Small intestine (tissue), 7 donors: ENCODE measurements at regions not wholly inside any gene's neighbourhood (a gene's known extent, or its start where the extent isn't known, plus 50 kb on each side); places are given as distances from the start of the nearest gene placed in this dataset.

Experiments
- DNase-seq, 2 donors: peaks; one replicate each; pipeline versions ENCODE4 v3.0.0 to v3.0.0-alpha.2; 2013
- FAIRE-seq: peaks from 2 replicates; lab custom pipeline; 2012; peaks lifted over from hg19 to GRCh38; lab: Jason Lieb, UNC
- H3K27ac ChIP-seq, 3 donors: one replicate each; pipeline ENCODE4 v1.5.1; 2013; ENCODE audit warnings: low read length in 2 of 3, mild to moderate bottlenecking in 2 of 3, control low read depth in 1 of 3, inconsistent platforms in 1 of 3, low read depth in 1 of 3, moderate library complexity in 1 of 3
- H3K27me3 ChIP-seq, 3 donors: one replicate each; pipeline ENCODE4 v1.6.1; 2013; ENCODE audit warnings: low read length in 3 of 3, inconsistent platforms in 1 of 3; ENCODE audit not compliant: control insufficient read depth in 3 of 3, insufficient read depth in 3 of 3
- H3K36me3 ChIP-seq, 3 donors: one replicate each; pipeline ENCODE4 v1.6.1; 2013; ENCODE audit warnings: low read length in 3 of 3, inconsistent platforms in 1 of 3, low read depth in 1 of 3, mild to moderate bottlenecking in 1 of 3, moderate library complexity in 1 of 3; ENCODE audit not compliant: control insufficient read depth in 3 of 3, insufficient read depth in 2 of 3
- H3K4me1 ChIP-seq, 3 donors: one replicate each; pipeline ENCODE4 v1.6.1; 2013; ENCODE audit warnings: low read length in 2 of 3, inconsistent platforms in 1 of 3, low read depth in 1 of 3, mild to moderate bottlenecking in 1 of 3, moderate library complexity in 1 of 3; ENCODE audit not compliant: control insufficient read depth in 3 of 3, insufficient read depth in 2 of 3
- H3K4me3 ChIP-seq, 3 donors: one replicate each; pipeline ENCODE4 v1.5.1; 2013; ENCODE audit warnings: low read length in 3 of 3, control low read depth in 1 of 3, inconsistent platforms in 1 of 3, low read depth in 1 of 3, mild to moderate bottlenecking in 1 of 3, moderate library complexity in 1 of 3
- H3K9me3 ChIP-seq, 2 donors: one replicate each; pipeline ENCODE4 v1.6.1; 2013; ENCODE audit warnings: low read depth in 1 of 2, low read length in 1 of 2; ENCODE audit not compliant: control insufficient read depth in 2 of 2, insufficient read depth in 1 of 2
- WGBS, 3 donors: extraction: QIAGEN DNeasy Blood & Tissue Kit; methylation state at CpG; one replicate each; pipeline ENCODE4 v1.1.7; 2013; 5-methylcytosine and 5-hydroxymethylcytosine counted together
- donor health status: healthy with polysubstance abuse.
- donor health status: control.
- donor health status: control.
- donor health status: Bipolar disorder and iron deficiency.
- donor health status: healthy.

DNA sequence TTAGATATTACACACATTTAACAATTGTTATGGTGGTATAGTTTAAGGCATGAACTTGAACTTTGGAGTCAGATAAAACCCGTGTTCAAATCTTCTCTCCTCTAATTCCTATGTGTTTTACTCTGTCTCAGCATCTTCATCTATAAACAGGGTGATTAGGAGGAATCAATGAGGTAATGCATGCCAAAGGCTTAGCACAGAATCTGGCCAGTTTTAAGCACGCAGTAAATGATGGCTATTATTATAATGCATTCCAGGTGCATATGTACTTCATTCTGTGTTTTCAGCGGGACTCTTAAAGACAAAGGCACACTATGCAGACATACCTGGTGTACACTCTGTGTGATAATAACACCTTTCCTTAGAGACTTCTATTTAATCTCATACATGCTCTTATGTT is 88.0 kb upstream of the FRY start:
- Histone ChIP-seq H3K4me3 (no peak overlapping the region), H3K36me3 (no peaks in the 10 kb centered on the region), H3K27ac (no peak overlapping the region), H3K27me3 (no peaks in the 10 kb centered on the region), H3K4me1 (peaks cover 0 to 3% (median 0%) of the 10 kb centered on the region in 3 donors), H3K9me3 (no peaks in the 10 kb centered on the region)
- DNase-seq: no peak
- no peak for FAIRE-seq
- WGBS, 3 donors: 25 to 65% (median 47%) methylated on average over 3 of the region's 3 CpGs

DNA sequence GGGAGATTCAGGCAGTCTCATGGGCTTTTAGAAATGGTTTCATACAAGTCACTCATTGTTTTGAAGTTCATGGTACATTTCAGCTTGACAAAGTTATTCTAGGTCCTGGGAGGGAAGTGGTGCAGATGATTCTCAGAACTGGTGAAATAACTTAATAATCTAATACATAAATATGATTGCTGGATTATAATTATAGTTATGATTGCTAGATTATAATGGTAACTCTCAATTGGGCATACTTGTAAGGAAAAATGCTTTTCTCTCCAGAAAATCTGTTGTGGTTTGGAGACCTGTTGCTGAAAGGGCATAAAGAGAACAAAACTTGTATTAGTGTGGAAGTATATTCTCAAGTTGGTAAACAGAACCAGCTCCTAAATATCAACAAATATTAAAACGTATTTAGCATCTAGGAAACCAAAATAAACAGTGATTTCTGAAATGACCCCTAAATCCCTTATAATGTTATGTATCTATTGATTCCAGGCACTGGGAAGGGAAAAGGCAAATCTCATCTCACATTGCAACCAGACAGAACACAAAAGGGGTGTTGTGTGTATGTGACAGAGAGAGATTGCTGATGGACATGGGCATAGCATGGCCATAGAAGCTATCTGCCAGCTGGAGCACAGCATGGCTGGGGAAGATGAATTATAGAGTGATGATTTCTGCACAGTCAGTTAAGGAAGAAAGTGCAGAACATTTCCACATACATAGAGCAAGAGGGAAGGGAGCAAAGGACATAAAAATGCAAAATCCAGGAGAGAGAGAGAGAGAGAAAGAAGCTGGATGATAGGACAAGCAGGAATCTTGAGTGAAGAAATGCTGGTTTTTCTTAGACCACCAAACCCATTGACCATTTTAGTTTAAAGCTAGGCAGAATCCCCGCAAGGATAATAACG is 87.1 kb upstream of the FRY start:
- H3K27me3 ChIP-seq: no peaks in the 10 kb centered on the region
- H3K4me3 ChIP-seq: no peak overlapping the region
- H3K4me1 ChIP-seq: peaks cover 0 to 3% (median 0%) of the 10 kb centered on the region in 3 donors
- no peaks in the 10 kb centered on the region for H3K9me3 ChIP-seq
- 69 to 73% (median 70%) methylated on average over 3 of the region's 3 CpGs for WGBS, 3 donors
- FAIRE-seq (no peak), DNase-seq (no peak)
- no peaks in the 10 kb centered on the region for H3K36me3 ChIP-seq
- H3K27ac ChIP-seq: no peak overlapping the region

DNA sequence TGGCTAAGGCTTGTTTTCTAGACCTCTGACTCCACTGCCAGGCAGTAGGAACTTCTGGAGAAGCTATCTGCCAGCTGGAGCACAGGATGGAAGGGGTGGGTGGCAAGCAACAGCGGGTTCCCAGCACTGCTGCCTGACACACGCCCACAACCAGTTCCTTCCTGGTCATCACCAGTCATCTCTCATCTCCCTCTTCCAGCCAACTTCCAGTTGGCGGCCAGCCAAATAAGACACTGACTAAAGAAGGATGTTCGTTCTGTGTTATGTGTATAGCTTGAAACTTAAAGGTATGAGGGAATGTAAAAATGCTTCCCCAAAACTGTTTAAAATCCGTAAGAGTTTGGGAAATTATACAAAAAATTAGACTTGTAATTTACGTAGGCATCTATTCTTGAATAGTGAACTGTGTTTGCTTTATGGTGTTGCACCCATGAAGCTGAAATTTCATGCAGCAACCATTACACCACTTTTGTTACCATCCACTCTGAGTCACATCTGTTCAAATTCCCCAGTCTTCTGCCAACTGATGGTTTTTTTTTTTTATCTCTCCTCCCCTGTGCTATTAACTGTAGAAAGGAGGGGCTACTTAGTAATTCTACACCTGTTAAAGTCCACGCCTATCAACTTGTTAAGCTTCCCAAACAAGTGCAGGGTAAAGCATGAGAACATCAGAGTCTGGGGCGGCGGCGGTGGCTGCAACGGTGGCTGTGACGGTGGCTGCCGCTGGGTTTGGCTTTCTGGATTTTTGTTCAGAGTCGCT is 86.2 kb upstream of the FRY start:
- H3K27me3 ChIP-seq: no peaks in the 10 kb centered on the region
- FAIRE-seq (no peak), DNase-seq (peak; percentile 55 to 76)
- WGBS, 3 donors: 19 to 46% (median 26%) methylated on average over 14 of the region's 14 CpGs
- no peaks in the 10 kb centered on the region for H3K36me3 ChIP-seq
- no peaks in the 10 kb centered on the region for H3K9me3 ChIP-seq
- H3K4me1 ChIP-seq: peaks cover 0 to 3% (median 0%) of the 10 kb centered on the region in 3 donors
- no peak overlapping the region for H3K27ac ChIP-seq
- no peak overlapping the region for H3K4me3 ChIP-seq

DNA sequence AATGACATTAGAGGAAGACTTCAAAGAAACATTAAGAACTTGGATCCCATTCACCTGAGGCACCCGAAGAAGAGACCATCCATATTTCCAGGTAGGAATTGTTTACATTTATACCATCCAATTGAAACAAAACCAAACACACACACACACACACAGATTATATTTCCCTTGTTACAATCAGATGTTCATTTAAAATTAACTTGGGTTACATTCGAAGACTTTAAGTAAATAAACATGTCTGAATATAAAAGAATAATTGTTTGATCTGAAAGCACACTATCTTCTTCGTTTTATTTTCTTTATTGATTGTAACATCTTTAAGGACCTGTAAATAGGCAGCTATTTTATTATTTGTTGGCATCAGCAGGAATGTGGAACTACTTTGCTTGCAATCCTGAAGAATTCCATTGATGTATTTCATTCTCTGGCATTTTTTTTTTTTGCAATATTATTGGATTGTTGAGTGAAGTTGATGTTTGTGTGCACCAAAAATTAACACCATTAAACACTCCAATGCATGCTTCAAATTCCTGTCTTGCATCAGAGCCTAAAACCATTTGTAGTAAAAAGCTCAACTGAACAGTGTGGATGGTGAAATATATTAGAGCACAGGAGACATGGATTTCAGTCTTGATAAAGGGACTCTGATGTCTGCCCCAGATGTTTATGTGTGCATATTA is 85.3 kb upstream of the FRY start:
- Histone ChIP-seq H3K9me3 (no peaks in the 10 kb centered on the region), H3K27ac (no peak overlapping the region), H3K27me3 (no peaks in the 10 kb centered on the region), H3K4me1 (peaks cover 0 to 3% (median 0%) of the 10 kb centered on the region in 3 donors), H3K4me3 (no peak overlapping the region), H3K36me3 (no peaks in the 10 kb centered on the region)
- FAIRE-seq (no peak), DNase-seq (no peak)
- 10 to 56% (median 27%) methylated on average over 3 of the region's 3 CpGs for WGBS, 3 donors

DNA sequence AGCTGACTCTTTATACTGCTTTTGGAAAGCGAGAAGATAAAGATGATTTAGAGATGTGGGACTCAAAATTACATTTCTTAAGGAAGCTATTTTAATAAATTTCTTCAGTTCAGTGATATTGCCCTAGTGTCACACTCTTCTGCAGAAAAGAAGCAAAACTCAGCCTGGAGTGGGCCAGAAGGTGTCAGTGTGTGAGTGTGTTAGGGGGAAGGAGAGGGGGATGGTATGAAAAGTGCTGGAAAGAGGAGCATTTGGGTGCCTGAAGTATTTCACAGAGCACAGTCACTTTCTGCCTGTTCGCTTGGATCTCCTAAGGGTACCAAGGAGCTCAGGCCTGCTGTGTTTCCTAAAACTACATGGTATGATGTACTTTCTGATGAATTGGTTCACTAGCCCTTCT is 84.5 kb upstream of the FRY start:
- 89 to 94% (median 90%) methylated on average over 2 of the region's 2 CpGs for WGBS, 3 donors
- no peak overlapping the region for H3K4me3 ChIP-seq
- no peaks in the 10 kb centered on the region for H3K36me3 ChIP-seq
- FAIRE-seq: no peak
- H3K9me3 ChIP-seq: no peaks in the 10 kb centered on the region
- peaks cover 0 to 3% (median 0%) of the 10 kb centered on the region in 3 donors for H3K4me1 ChIP-seq
- DNase-seq: no peak
- H3K27me3 ChIP-seq: no peaks in the 10 kb centered on the region
- H3K27ac ChIP-seq: no peak overlapping the region

DNA sequence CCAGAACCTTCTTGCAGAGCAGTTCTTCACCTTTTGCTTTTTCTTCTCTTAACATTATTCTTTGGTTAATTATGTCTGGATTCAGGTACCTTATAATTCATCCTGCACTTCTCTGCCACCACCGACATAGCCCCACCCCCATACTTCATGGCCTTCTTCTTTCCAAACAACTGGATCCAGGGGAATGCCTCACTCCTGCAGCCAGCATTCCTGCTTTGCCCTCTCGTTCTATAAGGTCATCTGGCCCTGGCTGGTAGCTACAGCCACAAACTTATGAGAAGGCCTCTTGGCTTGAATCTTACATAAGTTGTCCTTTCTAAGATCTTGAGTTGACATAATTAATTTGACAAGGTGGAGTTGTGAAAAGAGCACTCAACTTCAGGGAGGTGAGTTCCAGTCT is 84.1 kb upstream of the FRY start:
- 68 to 83% (median 78%) methylated on average over 2 of the region's 2 CpGs for WGBS, 3 donors
- H3K27me3 ChIP-seq: no peaks in the 10 kb centered on the region
- DNase-seq (no peak), FAIRE-seq (no peak)
- H3K36me3 ChIP-seq: no peaks in the 10 kb centered on the region
- no peak overlapping the region for H3K27ac ChIP-seq
- H3K9me3 ChIP-seq: no peaks in the 10 kb centered on the region
- H3K4me1 ChIP-seq: peaks cover 0 to 3% (median 0%) of the 10 kb centered on the region in 3 donors
- no peak overlapping the region for H3K4me3 ChIP-seq

DNA sequence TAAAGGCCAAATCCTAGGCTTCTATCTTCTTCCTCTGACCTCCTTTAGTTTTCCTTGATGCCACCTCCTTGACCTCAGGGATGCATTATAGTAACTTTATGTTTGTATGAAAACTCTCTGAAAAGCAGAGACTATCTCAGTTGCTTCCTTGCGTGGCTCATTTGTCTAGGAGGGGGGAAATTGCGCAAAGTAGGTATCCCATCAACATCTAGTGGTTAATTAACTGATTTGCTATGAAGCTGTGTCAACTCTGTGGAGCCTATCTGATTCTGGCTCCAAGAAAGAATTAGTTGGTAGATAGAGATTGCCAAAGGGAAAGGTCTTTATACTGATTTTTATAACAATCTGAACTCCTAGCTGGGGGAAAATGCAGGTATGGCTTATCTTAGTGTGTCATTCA is 82.1 kb upstream of the FRY start:
- H3K27me3 ChIP-seq: no peaks in the 10 kb centered on the region
- H3K4me3 ChIP-seq: no peak overlapping the region
- 92 to 97% (median 93%) methylated on average over 2 of the region's 2 CpGs for WGBS, 3 donors
- no peaks in the 10 kb centered on the region for H3K36me3 ChIP-seq
- no peak for FAIRE-seq
- H3K27ac ChIP-seq: no peak overlapping the region
- H3K9me3 ChIP-seq: no peaks in the 10 kb centered on the region
- H3K4me1 ChIP-seq: peaks cover 0 to 3% (median 0%) of the 10 kb centered on the region in 3 donors
- no peak for DNase-seq
